ENCODE measurements at regions not wholly inside any gene's neighbourhood (a gene's known extent, or its start where the extent isn't known, plus 50 kb on each side); places are given as distances from the start of the nearest gene placed in this dataset.
"Not testable (repeated sequence)": the region's sequence is repeated elsewhere in the genome, so short reads cannot be mapped to it uniquely, and the experiment has no call there.

DNA sequence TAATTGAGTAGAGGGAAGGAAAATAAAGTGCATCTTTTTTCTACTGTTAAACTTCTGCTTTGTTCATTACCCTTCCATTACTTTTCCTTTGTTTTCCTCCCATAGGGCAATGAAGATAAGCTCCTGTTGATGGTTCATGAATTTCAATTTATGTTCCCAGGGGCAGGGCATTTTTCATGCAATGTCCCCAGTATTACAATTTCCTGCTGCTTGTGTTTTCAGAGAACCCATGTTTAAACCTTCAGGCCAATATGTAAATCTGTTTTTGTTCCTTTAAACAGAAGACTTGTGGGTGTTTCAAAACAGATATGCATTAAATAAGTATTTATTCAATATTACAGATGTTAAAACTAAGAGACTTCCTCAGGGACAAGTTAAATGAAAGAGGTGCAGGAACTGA is 834.5 kb downstream of the ZPLD1 start:
- no peak for TF ChIP-seq GATA1 (IDR thresholded peaks at IDR 0.05; ENCODE audit: low read depth, low read length)
- TF ChIP-seq POLR2A (IDR thresholded peaks at IDR 0.05; ENCODE audit: low read length): no peak

DNA sequence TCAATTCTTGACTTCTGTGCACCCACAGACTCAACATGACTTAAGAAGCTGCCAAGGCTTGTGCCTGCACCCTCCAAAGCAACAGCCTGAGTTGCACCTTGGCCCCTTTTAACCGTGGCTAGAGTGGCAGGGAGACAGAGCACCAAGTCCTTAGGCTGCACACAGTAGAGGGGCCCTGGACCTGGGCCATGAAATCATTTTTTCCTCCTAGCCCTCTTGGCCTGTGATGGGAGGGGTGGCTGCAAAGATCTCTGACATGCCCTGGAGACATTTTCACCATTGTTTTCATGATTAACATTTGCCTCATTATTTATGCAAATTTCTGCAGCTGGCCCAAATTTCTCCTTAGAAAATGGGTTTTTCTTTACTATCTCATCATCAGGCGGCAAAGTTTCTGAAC is 836.8 kb downstream of the ZPLD1 start:
- DNase-seq: no peak
- TF ChIP-seq GATA1 (IDR thresholded peaks at IDR 0.05; ENCODE audit: low read depth, low read length): no peak
- TF ChIP-seq POLR2A (IDR thresholded peaks at IDR 0.05; ENCODE audit: low read length): no peak

More for the DNA sequence above, 834.5 kb downstream of the ZPLD1 start:
- no peak for DNase-seq

DNA sequence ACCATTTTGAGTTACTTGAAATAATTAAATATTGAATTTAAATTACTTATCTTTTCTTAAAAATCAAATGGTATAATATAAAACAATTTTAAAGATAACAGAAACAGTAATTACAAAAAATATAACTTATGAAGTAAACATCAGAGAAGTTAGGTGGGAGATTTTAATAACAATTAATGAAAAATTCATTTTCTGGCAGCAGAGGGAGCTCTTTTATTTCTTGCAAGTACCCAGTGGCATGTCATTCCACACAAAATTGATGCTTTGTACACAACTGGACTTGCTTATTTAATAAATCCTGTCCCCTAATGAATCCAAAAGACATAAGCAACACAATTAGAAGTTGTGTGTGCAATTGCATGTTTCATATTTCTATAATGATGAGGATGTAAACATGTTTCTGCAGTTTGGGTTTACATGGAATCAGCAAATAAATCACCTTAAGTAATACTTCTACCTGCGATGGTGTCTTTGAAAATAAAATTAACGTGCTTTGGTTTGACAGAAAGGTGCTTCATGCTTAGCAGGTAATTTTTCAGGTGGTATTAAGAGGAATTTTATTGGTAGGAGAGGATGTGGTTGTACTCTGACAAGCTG is 861.3 kb downstream of the ZPLD1 start:
- no peak for TF ChIP-seq POLR2A (IDR thresholded peaks at IDR 0.05; ENCODE audit: low read length)
- no peak for TF ChIP-seq GATA1 (IDR thresholded peaks at IDR 0.05; ENCODE audit: low read depth, low read length)
- peak; percentile 1 to 16 for DNase-seq

DNA sequence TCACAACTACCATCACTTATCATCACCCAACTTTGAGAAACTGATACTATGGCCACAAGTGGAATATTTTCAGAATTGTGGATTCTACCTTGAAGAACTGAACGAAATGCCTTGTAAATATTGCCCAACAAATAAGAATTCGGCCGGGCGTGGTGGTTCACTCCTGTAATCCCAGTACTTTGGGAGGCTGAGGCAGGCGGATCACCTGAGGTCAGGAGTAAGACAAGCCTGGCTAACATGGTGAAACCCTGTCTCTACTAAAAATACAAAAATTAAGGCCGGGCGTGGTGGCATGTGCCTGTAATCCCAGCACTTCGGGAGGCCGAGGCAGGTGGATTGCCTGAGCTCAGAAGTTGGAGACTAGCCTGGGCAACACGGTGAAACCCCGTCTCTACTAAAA is 862.7 kb downstream of the ZPLD1 start:
- not testable (repeated sequence) for DNase-seq

DNA sequence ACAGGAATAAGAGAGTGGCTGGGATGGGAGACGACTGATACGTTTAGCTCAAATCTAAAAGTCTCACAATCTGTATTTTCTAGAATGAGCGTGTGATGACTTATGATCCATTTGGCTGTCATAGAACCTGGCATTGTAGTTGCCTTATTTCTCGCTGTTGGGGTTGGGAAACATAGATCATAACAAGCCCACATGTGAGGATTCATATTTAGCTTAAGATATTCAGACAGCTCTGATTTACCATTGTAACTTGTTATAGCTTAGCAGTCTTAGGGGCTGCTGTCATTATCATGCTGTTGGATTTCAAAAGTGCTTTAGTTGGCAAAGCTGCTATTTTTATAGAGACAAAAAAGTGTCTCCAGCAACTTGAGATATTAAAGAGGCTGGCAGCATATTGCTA is 871.3 kb downstream of the ZPLD1 start:
- no peak for DNase-seq
- TF ChIP-seq GATA1 (IDR thresholded peaks at IDR 0.05; ENCODE audit: low read depth, low read length) (no peak), POLR2A (IDR thresholded peaks at IDR 0.05; ENCODE audit: low read length) (no peak)

DNA sequence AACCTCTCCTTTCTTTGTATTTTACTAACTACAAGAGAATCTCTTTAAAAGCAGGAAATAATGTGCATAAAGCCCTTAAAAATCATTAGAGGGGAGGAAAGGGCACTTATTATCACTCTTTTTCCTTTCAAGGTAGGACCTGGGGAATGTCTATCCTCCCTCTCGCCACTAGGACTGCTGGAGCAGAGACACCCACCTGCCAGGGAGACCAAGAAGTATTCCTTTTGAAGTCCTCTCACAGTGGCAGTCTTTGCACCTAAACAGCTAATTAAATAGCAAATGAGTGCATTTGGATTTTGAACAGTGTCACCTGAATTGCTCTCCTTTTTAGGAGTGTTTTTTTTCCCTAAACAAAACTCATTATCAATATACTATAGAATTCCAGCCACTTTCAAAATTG is 874.1 kb downstream of the ZPLD1 start:
- TF ChIP-seq POLR2A (IDR thresholded peaks at IDR 0.05; ENCODE audit: low read length) (no peak), GATA1 (IDR thresholded peaks at IDR 0.05; ENCODE audit: low read depth, low read length) (no peak)
- DNase-seq: no peak

DNA sequence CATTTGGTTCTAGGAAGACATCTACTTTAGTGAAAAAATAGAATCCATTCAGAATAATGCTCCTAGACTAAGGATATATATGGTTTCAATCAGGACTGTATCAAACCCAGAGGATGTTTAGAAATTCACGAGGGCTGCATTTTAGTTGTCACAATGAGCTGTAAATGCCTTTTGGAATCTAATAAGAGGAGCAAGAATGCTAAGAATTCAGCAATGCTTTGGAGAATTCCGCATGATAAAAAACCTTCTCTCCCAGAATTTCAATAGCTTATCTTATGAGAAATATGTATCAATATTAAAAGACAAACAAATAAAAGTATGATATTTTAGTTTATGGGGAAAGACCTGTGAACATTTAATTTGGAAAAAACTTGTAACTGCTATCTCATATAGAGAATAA is 885.1 kb downstream of the ZPLD1 start:
- DNase-seq: no peak
- TF ChIP-seq GATA1 (IDR thresholded peaks at IDR 0.05; ENCODE audit: low read depth, low read length) (no peak), POLR2A (IDR thresholded peaks at IDR 0.05; ENCODE audit: low read length) (no peak)

DNA sequence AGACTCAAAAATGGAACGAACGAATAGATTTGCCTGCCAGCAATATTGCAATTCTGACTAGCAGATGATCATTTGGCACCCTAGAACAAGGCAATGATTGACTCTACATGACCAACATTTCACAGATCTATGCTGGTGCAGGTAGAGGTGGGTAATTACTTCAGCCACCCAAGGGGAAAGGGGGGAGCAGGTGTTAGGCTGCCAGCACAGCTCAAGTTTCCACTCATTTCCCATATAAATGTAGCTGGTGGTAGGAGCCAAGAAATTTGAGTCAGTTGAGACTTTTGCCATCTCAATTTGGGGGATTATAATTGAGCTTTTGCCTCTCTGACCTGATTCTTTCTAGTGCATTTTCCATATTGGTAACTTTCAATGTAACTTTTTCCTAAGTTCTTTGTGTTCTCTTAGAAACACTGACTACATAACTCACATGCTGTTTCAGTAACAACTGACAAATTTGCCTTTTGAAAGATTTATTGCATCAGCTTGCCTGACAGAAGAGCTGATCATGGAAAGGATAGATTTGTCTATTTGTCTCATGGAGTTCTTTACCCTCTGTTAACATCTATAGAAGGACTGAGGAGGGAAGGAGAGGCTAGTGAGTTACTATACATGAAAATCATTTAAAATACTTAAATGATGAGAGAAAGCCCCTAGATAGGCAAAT is 902.5 kb downstream of the ZPLD1 start:
- DNase-seq: no peak
- TF ChIP-seq POLR2A (IDR thresholded peaks at IDR 0.05; ENCODE audit: low read length) (no peak), GATA1 (IDR thresholded peaks at IDR 0.05; ENCODE audit: low read depth, low read length) (no peak)

DNA sequence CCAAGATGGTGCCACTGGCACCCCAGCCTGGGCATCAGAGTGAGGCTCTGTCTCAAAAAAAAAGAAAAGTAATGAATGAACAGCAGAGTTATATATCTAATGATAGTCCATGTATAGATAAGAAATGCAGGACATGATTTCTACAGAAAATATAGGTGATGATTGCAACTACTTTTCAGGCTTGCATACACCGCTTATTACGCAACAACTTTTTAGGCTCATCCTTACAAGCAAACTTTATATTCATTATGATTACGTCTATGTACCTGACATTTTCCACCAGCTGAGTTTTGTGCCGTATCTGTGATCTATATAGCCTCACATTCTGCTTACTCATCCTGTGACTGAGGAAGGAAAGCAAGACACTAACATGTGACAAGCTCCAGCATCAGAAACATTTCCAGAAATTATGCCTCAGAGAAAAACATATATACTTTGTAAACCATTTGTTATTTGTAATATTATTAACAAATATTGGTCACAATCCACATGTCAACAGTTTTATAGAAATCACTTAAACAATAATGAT is 906.3 kb downstream of the ZPLD1 start:
- TF ChIP-seq GATA1 (IDR thresholded peaks at IDR 0.05; ENCODE audit: low read depth, low read length) (no peak), POLR2A (IDR thresholded peaks at IDR 0.05; ENCODE audit: low read length) (no peak)

DNA sequence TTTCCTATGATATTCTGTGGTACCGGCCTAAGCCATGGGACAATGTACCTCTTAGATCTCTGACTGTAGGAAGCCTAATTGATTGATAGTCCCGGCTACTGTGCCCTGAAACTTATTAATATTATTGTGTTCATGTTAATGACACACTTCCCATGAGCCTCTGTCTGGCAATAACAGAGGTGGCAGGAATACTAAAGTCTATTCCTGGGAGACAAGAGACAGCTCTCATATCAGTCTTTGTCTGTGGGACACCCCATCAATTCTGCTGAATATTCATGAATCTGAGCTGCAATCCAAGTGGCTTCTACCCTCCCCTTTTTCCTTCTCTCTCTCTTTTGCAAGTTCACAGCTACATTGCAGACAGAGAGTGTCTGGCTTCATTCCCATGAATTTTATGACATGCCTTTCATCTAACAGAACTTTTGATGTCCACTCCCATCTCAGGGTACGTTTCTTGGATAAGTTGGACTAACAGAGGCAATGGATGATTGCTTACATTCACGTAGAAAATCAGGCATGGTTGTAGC is 907.5 kb downstream of the ZPLD1 start:
- DNase-seq: no peak
- TF ChIP-seq POLR2A (IDR thresholded peaks at IDR 0.05; ENCODE audit: low read length) (no peak), GATA1 (IDR thresholded peaks at IDR 0.05; ENCODE audit: low read depth, low read length) (no peak)

More for the DNA sequence above, 906.3 kb downstream of the ZPLD1 start:
- DNase-seq: no peak

DNA sequence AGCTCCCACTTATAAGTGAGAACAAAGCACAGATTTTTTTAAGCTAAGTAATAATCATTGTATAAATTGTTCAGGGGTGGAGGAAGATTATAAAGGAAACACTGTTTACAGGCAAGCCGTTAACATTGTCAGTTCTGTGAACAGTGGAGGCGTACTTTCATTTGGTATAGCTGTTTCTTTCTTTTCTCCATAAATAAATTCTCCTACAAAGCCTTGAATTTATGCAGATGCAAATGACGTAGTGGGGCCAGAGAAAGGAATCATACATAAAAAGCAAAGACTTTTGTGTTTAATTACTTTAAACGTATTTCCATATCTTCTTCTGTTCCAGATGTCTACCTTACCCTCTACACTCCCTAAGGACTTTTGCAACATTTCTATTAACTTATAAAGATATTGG is 914.9 kb downstream of the ZPLD1 start:
- DNase-seq: no peak
- TF ChIP-seq GATA1 (IDR thresholded peaks at IDR 0.05; ENCODE audit: low read depth, low read length) (no peak), POLR2A (IDR thresholded peaks at IDR 0.05; ENCODE audit: low read length) (no peak)

DNA sequence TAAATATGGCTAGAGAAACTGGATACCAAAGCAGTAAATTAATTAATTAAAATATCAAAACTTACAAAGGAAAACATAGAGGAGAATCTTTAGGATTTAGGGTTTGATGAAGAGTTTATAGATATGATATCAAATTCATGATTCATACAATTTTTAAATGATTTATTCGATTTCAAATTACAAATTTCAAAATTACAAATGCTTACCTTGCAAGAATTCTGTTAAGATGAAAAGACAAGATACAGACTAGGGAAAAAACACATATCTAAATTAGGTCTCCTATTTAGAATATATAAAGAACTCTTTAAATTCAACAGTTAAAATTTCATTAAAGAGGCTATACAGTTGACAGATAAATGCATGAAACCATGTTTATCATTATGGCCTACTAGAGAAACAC is 930.7 kb downstream of the ZPLD1 start:
- no peak for DNase-seq
- TF ChIP-seq GATA1 (IDR thresholded peaks at IDR 0.05; ENCODE audit: low read depth, low read length) (no peak), POLR2A (IDR thresholded peaks at IDR 0.05; ENCODE audit: low read length) (no peak)

DNA sequence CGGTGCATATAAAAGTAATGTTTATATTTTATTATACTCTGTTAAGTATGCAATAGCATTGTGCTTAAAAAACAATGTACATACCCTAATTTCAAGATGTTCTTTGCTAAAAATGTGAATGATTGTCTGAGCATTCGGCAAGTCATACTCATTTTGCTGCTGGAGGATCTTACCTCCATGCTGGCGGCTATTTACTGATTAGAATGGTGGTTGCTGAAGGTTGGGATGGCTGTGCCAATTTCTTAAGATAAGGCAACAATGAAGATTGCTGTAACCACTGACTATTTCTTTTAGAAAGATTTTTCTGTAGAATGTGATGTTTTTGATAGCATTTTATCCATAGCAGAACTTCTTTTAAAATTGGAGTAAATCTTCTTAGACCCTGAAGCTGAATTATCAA is 932.7 kb downstream of the ZPLD1 start:
- no peak for TF ChIP-seq POLR2A (IDR thresholded peaks at IDR 0.05; ENCODE audit: low read length)
- TF ChIP-seq GATA1 (IDR thresholded peaks at IDR 0.05; ENCODE audit: low read depth, low read length): no peak
- DNase-seq: no peak

DNA sequence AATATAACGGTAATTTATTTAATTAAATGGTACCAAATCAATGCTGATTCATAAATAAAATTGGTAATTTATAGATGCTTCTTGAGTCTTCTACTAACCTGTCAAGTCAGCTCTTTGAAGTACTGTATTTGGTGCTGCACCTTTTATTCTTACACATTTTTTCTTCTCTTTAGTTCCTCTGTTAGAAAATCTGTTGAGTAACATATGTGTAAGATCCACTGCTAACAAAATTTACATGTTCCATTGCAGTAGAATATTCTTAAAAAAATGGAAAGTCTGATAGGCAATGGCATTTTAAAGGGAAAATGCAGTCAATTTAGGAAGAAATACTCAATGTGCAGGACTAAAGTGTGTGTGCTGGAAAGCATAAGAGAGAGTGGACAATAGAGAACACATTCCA is 936.6 kb downstream of the ZPLD1 start:
- no peak for DNase-seq
- no peak for TF ChIP-seq GATA1 (IDR thresholded peaks at IDR 0.05; ENCODE audit: low read depth, low read length)
- TF ChIP-seq POLR2A (IDR thresholded peaks at IDR 0.05; ENCODE audit: low read length): no peak

DNA sequence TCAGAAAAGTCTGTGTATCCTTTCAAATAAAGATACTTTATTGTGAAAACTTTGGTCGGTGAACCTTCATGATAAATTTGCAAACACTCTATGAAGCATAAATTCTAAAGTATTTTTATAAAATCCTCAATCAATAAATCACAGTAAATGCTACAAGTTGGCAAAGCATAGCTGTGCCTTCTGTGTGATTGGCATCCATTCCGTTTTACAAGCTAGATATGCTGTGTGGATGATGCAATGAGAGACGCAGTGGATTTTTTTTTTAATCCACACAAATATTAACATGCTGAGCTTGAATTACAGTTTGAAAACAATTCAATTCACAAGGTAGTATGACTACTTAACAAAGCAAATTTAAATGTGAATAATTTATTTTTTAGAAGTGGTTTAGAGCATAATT is 937.2 kb downstream of the ZPLD1 start:
- no peak for DNase-seq
- no peak for TF ChIP-seq GATA1 (IDR thresholded peaks at IDR 0.05; ENCODE audit: low read depth, low read length)
- TF ChIP-seq POLR2A (IDR thresholded peaks at IDR 0.05; ENCODE audit: low read length): no peak
